GM18858 (cell line): ENCODE measurements at regions not wholly inside any gene's neighbourhood (a gene's known extent, or its start where the extent isn't known, plus 50 kb on each side); places are given as distances from the start of the nearest gene placed in this dataset.
A peak's percentile ranks its signal among the peaks of the same experiment; 100 is the strongest.
"Not testable (repeated sequence)": the region's sequence is repeated elsewhere in the genome, so short reads cannot be mapped to it uniquely, and the experiment has no call there.

Source experiments
- ATAC-seq: cut with Tn5 transposase; IDR thresholded peaks from one replicate; pipeline ENCODE4 v1.9.1; 2021; ENCODE audit not compliant: unreplicated experiment

GRCh38 chr12:22808860-22809259, 183.9 kb downstream of the ETNK1 start:
- no peak for ATAC-seq

GRCh38 chr12:22810036-22810435, 185.1 kb downstream of the ETNK1 start:
- ATAC-seq = no peak

DNA sequence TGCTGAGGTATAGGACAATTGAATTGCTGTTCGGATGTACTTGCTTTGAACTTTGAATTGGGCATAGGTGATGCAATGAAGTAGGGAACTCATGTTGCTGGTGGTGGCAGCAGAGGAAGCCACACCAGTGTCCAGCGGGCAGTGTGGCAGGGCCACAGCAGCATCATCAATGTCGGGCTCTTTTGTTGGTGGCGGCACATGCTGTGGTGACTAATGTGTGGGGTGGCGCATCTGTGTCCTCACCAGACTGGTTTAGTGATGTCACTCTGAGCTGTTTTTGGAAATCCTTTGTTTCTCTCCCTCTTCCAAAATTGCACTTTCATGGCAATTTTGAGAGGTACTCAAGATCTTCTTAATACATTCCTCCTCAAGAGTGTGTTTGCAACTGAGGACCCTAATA, 187.6 kb downstream of the ETNK1 start:
- ATAC-seq = no peak

DNA sequence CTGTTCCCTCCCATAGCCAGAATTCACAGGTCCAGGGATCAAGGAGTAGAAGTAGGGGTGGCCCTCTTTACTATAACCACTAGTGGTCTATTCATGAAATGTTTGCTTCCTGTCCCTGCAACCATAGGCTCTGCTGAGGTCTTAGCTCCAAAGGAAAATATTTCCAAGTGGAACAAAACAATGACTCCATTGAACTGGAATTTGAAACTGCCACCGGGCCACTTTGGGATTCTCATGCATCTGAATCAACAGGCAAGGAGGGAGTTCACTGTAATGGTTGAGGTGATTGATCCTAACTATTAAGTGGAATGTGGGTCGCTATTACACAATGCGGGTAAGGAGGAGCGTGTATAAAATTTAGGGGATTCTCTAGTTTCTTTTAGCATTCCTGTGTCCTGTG, 197.0 kb downstream of the ETNK1 start:
- ATAC-seq = no peak

GRCh38 chr12:22826026-22826425, 201.1 kb downstream of the ETNK1 start:
- ATAC-seq = no peak

GRCh38 chr12:22826446-22826981, 201.5 kb downstream of the ETNK1 start:
- ATAC-seq = not testable (repeated sequence)

- ATAC-seq = peak; percentile 84
These were observed 203.1 kb downstream of the ETNK1 start for GRCh38 chr12:22828066-22828465.

DNA sequence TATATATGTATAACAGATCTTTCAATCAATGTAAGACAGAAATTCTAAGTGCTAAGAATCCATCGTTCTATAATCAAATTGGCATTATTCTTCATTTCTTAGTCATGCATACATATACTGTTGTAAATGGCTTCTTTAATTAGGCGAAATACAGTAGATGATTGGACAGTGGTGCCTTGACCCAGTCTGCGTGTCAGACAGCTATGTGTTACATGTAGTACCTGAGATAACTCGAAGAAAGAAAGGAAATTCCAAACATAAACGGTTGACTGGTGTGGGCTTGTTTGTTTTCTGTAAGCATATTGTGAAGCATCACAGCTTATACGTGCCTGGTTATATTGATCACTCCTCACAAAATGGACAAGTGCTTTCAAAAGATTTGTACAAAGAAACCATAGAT, 210.5 kb downstream of the ETNK1 start:
- no peak for ATAC-seq

DNA sequence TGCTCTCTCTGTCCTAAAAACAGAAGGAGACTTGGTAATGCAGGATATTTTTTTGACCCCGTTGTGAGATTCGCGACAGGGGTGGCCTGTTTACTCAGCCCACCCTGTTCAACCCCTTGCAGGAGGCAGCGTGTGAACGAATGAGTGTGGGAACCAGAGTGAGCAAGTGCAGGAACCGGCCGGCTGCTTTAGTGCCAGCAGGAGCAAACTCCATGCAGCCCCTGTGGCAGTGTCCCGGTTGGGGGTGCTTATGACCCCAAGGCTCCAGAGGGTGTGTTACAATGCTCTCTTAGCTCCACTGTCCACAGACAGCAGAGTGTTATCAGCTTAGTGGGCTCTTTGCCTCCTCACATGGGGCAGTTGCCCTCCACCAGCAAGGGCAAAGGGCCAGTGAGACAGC, 225.2 kb downstream of the ETNK1 start:
- no peak for ATAC-seq

DNA sequence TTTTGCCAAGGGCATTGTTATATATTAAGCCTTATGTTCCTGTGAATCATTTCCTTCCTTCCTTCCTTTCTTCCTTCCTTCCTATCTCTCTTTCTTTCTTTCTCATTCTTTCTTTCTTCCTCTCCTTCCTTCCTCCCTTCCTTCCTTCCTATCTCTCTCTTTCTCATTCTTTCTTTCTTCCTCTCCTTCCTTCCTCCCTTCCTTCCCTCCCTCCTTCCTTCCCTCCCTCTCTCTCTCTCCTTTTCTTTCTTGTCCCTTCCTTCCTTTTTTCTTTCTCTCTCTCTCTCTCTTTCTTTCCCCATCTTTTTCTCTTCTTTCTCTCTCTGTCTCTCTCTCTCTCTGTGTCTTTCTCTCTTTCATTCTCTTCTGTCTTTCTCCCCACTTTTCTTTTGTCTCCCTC, 226.6 kb downstream of the ETNK1 start:
- no peak for ATAC-seq

DNA sequence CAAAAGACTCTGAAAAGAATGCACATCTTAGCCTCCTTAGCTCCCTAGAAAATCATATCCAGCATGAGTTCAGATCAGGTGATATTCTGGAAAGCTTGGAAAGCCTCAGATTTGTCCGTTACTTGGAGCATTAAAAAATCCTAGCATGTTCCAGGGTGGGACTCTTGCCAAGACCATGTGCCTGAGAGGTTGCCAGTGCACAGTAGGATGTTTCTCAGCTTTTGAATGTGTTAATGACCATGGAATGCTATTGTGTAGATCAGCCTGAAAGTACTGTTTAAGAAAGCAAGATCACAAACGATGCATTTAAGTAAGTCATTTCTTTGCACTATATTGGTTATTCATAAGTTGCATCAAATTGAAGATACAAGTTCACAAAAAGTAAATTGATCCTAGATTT, 230.5 kb downstream of the ETNK1 start:
- ATAC-seq = no peak

DNA sequence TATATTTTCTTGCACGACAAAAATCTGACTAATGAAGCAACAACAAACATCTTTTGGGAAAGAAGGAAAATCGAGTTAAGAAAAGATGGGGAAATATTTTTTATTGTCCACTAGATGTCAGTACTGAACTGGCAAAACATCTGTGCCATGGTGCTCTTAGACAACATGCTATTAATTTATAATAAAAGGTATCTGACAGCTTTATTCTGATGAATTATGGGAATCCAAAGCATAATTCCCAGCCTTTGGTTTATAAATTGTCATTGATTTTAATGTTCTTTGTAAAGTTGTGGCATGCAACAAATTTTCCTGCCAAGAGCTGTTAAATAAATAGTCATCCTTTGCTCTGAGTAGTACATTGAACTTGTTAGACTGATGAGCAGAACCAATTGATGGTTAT, 231.2 kb downstream of the ETNK1 start:
- ATAC-seq = no peak

- ATAC-seq = no peak
These were observed 234.0 kb downstream of the ETNK1 start for GRCh38 chr12:22858849-22859570.

DNA sequence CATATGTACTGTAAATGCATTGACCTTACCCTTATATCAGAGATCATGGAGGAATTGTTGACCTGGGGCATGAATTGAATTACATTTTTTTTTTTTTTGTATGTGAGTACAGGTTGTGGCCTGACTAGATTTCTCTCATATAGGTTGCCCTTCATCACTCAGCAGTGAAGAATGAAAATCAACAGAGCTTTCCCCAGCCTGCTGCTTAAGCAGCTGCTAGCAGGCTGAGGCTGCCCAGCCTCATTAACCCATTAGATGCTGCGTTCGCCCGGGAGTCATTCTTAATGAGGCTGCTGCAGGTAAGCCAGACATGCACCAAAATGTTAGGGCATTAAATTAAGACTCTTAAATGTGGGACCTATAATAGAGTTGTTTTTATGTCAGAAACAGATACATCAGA, 236.0 kb downstream of the ETNK1 start:
- ATAC-seq = no peak

GRCh38 chr12:22865822-22866221, 240.9 kb downstream of the ETNK1 start:
- ATAC-seq = no peak

DNA sequence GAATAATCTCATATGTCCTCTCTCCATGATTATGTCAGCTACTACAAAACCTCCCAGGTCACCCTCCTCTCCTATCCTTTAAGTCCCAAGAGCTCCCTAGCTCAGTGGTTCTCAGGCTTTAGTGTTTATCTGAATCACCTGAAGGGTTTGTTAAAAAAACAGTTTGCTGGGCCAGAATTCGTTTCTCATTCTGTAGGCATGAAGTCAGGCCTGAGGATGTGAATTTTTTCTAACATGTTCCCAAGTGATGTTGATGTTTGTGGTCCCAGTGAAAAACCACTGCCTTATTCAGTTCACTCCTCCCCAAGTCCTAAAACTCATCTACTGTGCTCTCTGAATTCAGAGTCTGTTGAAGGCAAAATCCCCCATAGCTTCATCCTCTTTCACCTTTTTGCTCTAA, 241.4 kb downstream of the ETNK1 start:
- no peak for ATAC-seq

DNA sequence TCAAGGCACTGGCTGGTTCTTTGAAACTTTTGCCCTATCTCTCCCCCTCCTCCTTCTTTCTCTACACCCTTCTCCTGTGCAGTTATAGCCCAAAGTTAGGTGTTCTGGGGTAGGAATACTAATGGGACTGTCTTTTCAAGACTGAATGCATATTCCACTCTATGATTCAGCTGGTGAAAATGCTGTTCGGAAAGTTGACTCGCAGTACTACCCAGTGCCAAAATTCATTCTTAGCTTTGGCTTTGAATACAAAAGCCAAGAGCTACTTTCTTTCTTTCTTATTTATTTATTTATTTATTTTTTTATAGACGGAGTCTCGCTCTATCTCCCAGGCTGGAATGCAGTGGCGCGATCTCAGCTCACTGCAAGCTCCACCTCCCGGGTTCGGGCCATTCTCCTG, 249.2 kb downstream of the ETNK1 start:
- ATAC-seq = no peak

GRCh38 chr12:22876262-22876661, 251.3 kb downstream of the ETNK1 start:
- ATAC-seq = no peak

DNA sequence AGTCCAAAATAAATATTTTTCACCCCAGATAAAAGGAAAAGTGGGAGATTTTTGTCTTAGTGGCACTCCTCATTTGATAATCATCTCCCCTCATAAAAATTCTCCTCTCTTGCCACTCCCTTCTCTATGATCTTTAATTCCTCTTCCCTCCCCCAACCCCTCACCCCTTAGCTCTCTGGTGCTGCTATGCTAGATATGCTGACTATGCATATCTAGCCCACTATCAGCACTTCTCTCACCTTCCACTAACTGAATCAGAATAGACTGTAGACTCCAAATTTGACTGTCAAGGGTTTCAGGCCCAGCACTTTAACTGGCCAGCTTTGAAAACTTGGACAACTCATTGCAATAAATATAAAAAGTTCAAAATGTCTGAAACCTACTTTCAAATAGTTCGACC, 254.2 kb downstream of the ETNK1 start:
- ATAC-seq = no peak

DNA sequence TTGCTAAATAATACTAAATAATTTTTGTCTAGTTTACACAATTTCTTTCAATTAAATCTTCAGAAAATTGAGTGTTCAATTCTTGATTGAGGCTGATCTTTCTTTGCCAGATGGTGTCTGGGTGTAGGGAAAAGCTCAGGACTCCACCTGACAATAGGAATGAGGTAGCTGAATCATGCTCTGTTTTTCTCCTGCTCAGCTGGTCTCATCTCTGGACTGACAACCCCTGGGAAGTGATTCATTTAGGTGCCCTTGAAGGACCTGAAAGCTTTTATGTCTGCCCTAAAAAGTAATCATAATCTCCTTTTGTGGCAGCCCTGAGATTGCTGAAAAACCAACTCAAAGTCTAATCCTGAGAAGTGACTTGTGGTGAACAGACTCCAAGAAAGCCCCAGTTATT, 255.4 kb downstream of the ETNK1 start:
- no peak for ATAC-seq

- no peak for ATAC-seq
These were observed 255.8 kb downstream of the ETNK1 start for GRCh38 chr12:22880807-22881206.

- ATAC-seq = no peak
These were observed 257.0 kb downstream of the ETNK1 start for GRCh38 chr12:22881878-22882385.

DNA sequence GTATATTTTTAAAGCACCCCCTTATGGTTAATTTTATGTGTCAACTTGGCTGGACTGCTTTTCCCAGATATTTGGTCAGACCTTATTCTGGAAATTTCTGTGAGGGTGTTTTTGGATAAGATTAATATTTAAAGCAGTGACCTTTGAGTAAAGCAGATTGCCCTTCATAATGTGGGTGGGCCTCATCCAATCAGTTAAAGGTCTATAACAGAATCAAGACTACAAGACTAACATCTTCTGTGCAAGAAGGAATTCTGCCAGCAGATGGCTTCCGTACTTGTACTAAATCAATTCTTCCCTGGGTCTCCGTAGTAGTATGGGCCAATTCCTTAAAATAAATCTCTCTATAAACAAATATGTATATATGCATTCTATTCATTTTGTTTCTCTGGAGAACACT, 257.6 kb downstream of the ETNK1 start:
- no peak for ATAC-seq
